Small intestine (tissue), 7 donors: ENCODE measurements at regions not wholly inside any gene's neighbourhood (a gene's known extent, or its start where the extent isn't known, plus 50 kb on each side); places are given as distances from the start of the nearest gene placed in this dataset.

Experiments used
- DNase-seq, 2 donors: peaks; one replicate each; pipeline versions ENCODE4 v3.0.0 to v3.0.0-alpha.2; 2013
- FAIRE-seq: peaks from 2 replicates; lab custom pipeline; 2012; peaks lifted over from hg19 to GRCh38; lab: Jason Lieb, UNC
- H3K27ac ChIP-seq, 3 donors: one replicate each; pipeline ENCODE4 v1.5.1; 2013; ENCODE audit warnings: low read length in 2 of 3, mild to moderate bottlenecking in 2 of 3, control low read depth in 1 of 3, inconsistent platforms in 1 of 3, low read depth in 1 of 3, moderate library complexity in 1 of 3
- H3K27me3 ChIP-seq, 3 donors: one replicate each; pipeline ENCODE4 v1.6.1; 2013; ENCODE audit warnings: low read length in 3 of 3, inconsistent platforms in 1 of 3; ENCODE audit not compliant: control insufficient read depth in 3 of 3, insufficient read depth in 3 of 3
- H3K36me3 ChIP-seq, 3 donors: one replicate each; pipeline ENCODE4 v1.6.1; 2013; ENCODE audit warnings: low read length in 3 of 3, inconsistent platforms in 1 of 3, low read depth in 1 of 3, mild to moderate bottlenecking in 1 of 3, moderate library complexity in 1 of 3; ENCODE audit not compliant: control insufficient read depth in 3 of 3, insufficient read depth in 2 of 3
- H3K4me1 ChIP-seq, 3 donors: one replicate each; pipeline ENCODE4 v1.6.1; 2013; ENCODE audit warnings: low read length in 2 of 3, inconsistent platforms in 1 of 3, low read depth in 1 of 3, mild to moderate bottlenecking in 1 of 3, moderate library complexity in 1 of 3; ENCODE audit not compliant: control insufficient read depth in 3 of 3, insufficient read depth in 2 of 3
- H3K4me3 ChIP-seq, 3 donors: one replicate each; pipeline ENCODE4 v1.5.1; 2013; ENCODE audit warnings: low read length in 3 of 3, control low read depth in 1 of 3, inconsistent platforms in 1 of 3, low read depth in 1 of 3, mild to moderate bottlenecking in 1 of 3, moderate library complexity in 1 of 3
- H3K9me3 ChIP-seq, 2 donors: one replicate each; pipeline ENCODE4 v1.6.1; 2013; ENCODE audit warnings: low read depth in 1 of 2, low read length in 1 of 2; ENCODE audit not compliant: control insufficient read depth in 2 of 2, insufficient read depth in 1 of 2
- WGBS, 3 donors: extraction: QIAGEN DNeasy Blood & Tissue Kit; methylation state at CpG; one replicate each; pipeline ENCODE4 v1.1.7; 2013; 5-methylcytosine and 5-hydroxymethylcytosine counted together
- donor health status: healthy with polysubstance abuse.
- donor health status: control.
- donor health status: control.
- donor health status: Bipolar disorder and iron deficiency.
- donor health status: healthy.

DNA sequence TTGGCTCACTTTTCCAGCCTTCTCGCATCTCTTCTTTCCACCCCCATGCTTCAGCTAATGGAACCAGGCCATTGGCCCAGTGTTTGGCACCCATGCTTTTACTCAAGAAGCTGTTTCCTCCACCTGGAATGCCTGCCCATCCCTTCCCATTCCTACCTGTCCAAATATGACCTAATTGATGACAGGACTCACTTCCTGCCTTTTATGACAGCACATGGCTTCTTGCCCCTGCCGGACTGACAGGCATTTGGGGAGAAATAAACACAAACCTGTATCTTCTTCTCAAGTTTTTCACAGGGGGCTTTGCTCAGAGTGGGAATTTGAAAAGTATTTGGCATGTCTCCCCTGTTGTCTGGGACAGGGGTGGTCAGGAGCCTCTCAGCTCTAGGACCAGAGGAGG, 120.1 kb downstream of the ABHD5 start:
- Histone ChIP-seq H3K4me1 (no peaks in the 10 kb centered on the region), H3K27ac (no peak overlapping the region), H3K9me3 (no peaks in the 10 kb centered on the region), H3K4me3 (no peak overlapping the region), H3K27me3 (peaks cover 0 to 6% (median 0%) of the 10 kb centered on the region in 3 donors), H3K36me3 (no peaks in the 10 kb centered on the region)
- WGBS, 3 donors = 78 to 81% (median 79%) methylated on average over 2 of the region's 2 CpGs
- FAIRE-seq (no peak), DNase-seq (no peak)

DNA sequence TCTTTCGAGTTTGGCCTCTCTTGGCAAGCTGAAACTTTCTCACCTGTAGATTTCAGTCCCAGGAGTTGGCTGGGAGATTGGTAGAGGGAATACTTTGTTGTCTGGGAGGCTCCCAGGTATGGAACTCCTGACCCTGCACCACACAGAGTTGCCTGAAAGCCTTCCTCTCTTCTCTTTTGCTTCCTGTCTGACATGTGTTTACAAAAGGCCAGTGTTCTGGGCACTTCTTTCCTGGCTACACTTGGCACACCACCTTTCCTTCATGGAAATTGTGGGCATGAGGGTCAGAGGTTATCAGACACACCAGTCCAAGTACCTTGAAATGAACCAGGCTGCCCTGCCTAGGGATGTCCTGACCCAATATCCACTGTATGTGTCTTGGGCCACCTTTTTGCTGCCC, 123.7 kb downstream of the ABHD5 start:
- DNase-seq (no peak), FAIRE-seq (no peak)
- Histone ChIP-seq H3K4me3 (no peak overlapping the region), H3K4me1 (no peaks in the 10 kb centered on the region), H3K27ac (no peak overlapping the region), H3K36me3 (no peaks in the 10 kb centered on the region), H3K9me3 (no peaks in the 10 kb centered on the region), H3K27me3 (peaks cover 0 to 12% (median 0%) of the 10 kb centered on the region in 3 donors)
- WGBS, 3 donors = 25 to 52% (median 47%) methylated on average over 1 of the region's 1 CpG

DNA sequence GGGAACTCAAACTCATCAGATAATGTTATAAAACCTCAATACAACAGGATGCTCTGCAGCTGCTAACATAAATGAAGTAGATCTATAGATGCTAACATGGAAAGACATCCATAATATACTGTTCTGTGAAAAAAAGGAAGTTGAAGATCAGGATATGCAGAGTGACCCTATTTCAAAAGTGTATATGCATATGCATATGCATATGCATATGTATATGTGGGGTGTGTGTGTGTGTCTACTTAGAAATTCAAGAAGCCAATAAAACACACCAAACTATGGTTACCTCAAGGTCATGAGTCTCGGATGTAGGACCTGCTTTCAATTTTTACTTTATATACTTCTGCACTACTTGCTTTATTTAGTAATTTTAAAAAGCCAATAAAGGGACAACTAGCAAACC, 125.6 kb downstream of the ABHD5 start:
- WGBS, 3 donors = 38 to 79% (median 43%) methylated on average over 1 of the region's 1 CpG
- Histone ChIP-seq H3K9me3 (no peaks in the 10 kb centered on the region), H3K4me3 (no peak overlapping the region), H3K36me3 (no peaks in the 10 kb centered on the region), H3K4me1 (no peaks in the 10 kb centered on the region), H3K27ac (no peak overlapping the region), H3K27me3 (peaks cover 0 to 7% (median 0%) of the 10 kb centered on the region in 3 donors)
- DNase-seq (no peak), FAIRE-seq (no peak)

DNA sequence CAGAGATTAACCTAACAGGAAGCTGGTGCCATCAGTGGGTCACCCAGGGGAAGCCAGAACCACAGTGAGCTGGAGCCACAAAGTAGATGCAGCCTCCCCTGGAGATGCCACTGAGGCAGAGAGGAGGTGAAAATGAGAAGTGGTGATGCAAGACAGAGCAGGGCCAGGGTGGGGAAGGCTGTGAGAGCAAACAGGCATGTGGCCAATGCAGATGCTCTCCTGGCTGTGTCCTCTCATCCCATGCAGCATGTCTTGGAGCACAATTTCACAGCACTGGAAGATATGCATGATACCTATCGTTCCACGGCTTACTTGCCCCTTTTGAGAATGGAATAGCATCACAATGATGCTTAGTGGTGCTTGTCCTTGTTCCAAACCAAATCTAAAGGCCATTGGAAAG, 126.3 kb downstream of the ABHD5 start:
- WGBS, 3 donors = 89 to 93% (median 90%) methylated on average over 2 of the region's 2 CpGs
- DNase-seq = no peak
- no peaks in the 10 kb centered on the region for H3K4me1 ChIP-seq
- no peak for FAIRE-seq
- peaks cover 0 to 5% (median 0%) of the 10 kb centered on the region in 3 donors for H3K27me3 ChIP-seq
- H3K27ac ChIP-seq = no peak overlapping the region
- no peaks in the 10 kb centered on the region for H3K9me3 ChIP-seq
- no peak overlapping the region for H3K4me3 ChIP-seq
- no peaks in the 10 kb centered on the region for H3K36me3 ChIP-seq

DNA sequence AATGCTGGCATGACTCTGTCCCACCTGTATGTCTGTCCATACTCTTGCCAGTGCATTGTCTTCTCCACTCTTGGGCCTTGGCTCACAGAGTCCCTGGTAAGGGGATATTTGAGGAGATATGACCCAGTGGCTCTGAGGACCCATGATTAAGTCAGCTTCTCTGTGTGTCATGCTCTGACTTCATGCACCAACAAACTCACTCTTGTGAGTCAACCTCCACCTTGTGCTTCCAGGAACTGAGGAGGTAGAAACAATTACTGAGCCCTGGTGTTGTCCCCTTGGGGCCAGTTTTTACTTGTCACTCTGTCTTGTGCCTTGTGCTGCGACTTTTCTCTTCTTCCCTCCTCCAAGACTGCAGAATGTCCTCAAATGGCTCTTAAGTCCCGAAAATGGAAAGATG, 127.1 kb downstream of the ABHD5 start:
- no peak for FAIRE-seq
- Histone ChIP-seq H3K4me3 (no peak overlapping the region), H3K36me3 (no peaks in the 10 kb centered on the region), H3K4me1 (no peaks in the 10 kb centered on the region), H3K27ac (no peak overlapping the region), H3K27me3 (peaks cover 0 to 5% (median 0%) of the 10 kb centered on the region in 3 donors), H3K9me3 (no peaks in the 10 kb centered on the region)
- WGBS, 3 donors = 70 to 80% (median 80%) methylated on average over 2 of the region's 2 CpGs
- DNase-seq = no peak

GRCh38 chr3:43818229-43818628, 127.5 kb downstream of the ABHD5 start:
- H3K4me3 ChIP-seq = no peak overlapping the region
- no peak for DNase-seq
- H3K4me1 ChIP-seq = no peaks in the 10 kb centered on the region
- no peaks in the 10 kb centered on the region for H3K9me3 ChIP-seq
- FAIRE-seq = no peak
- H3K27ac ChIP-seq = no peak overlapping the region
- H3K36me3 ChIP-seq = no peaks in the 10 kb centered on the region
- H3K27me3 ChIP-seq = peaks cover 0 to 5% (median 0%) of the 10 kb centered on the region in 3 donors

DNA sequence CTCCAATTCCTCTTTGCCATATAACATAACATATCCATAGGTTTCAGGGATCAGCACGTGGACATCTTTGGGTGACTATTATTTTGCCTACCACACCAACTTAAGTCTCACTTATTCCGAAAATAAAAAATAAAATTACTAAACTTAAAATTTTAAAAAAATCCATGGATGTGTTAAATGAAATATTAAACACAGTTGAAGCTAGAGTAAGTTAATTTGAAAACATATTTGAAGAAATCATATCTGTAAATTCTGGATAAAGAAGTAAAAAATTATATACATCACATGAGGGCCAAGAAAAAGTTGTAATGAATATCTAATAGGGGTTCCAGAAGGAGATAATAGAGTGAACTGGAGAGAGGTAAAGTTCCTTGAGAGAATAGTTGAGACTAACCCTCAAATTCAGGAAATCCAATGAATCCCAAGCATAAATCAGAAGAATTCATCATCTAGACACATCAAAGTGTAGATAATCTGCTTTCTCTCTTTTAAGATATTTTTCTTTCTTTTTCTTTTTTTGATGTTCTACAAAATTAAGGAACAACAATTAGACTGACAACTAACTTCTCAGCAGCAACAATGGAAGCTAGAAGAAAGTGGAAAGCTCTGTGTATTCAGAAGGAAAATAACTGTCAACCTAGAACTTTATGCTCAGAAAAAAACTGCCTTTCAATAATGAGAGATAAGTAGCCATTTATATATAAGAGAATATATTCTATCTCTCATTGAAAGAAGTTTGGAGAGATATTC, 147.4 kb downstream of the ABHD5 start:
- FAIRE-seq (no peak), DNase-seq (no peak)
- Histone ChIP-seq H3K36me3 (no peaks in the 10 kb centered on the region), H3K4me1 (no peaks in the 10 kb centered on the region), H3K27ac (no peak overlapping the region), H3K27me3 (no peaks in the 10 kb centered on the region), H3K4me3 (no peak overlapping the region), H3K9me3 (peaks cover 0 to 3% of the 10 kb centered on the region in 2 donors)
- 20 to 31% (median 28%) methylated on average over 2 of the region's 2 CpGs for WGBS, 3 donors

GRCh38 chr3:43838877-43839276, 148.1 kb downstream of the ABHD5 start:
- Histone ChIP-seq H3K36me3 (no peaks in the 10 kb centered on the region), H3K4me1 (no peaks in the 10 kb centered on the region), H3K27me3 (no peaks in the 10 kb centered on the region), H3K4me3 (no peak overlapping the region), H3K9me3 (peaks cover 0 to 3% of the 10 kb centered on the region in 2 donors), H3K27ac (no peak overlapping the region)
- FAIRE-seq (no peak), DNase-seq (no peak)
- 87 to 93% (median 92%) methylated on average over 1 of the region's 1 CpG for WGBS, 3 donors

DNA sequence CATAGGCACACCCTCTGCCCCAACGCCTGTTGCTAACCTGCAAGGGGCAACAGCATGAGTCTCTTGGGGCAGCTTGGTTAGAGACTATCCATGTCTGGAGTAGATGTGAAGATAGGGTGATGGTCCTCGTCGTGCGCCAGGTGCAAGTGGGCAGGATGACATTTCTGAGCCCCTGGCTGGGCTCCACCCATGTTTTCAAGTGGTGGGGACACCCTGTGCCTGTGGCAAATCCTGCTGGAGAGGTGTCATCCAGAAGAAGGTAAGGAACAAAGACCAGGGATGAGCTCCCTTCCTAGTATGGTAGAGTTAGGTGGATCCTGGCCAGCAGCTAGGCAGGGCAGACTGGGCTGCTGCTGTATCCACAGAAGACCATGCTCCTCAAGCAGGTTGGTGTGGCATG, 152.6 kb downstream of the ABHD5 start:
- no peaks in the 10 kb centered on the region for H3K36me3 ChIP-seq
- H3K4me1 ChIP-seq = no peaks in the 10 kb centered on the region
- no peak for FAIRE-seq
- H3K9me3 ChIP-seq = peaks cover 0 to 3% of the 10 kb centered on the region in 2 donors
- DNase-seq = no peak
- WGBS, 3 donors = 55 to 92% (median 79%) methylated on average over 4 of the region's 4 CpGs
- no peak overlapping the region for H3K4me3 ChIP-seq
- H3K27me3 ChIP-seq = no peaks in the 10 kb centered on the region
- H3K27ac ChIP-seq = no peak overlapping the region
